LoVo (cell line): ENCODE measurements at regions not wholly inside any gene's neighbourhood (a gene's known extent, or its start where the extent isn't known, plus 50 kb on each side); places are given as distances from the start of the nearest gene placed in this dataset.
"Not testable (repeated sequence)": the region's sequence is repeated elsewhere in the genome, so short reads cannot be mapped to it uniquely, and the experiment has no call there.

Experiments
- DNase-seq: peaks from one replicate; pipeline ENCODE4 v3.0.0-alpha.2; 2016; ENCODE audit warnings: low spot score

- no peak for DNase-seq
These were observed 93.1 kb upstream of the TBCA start for GRCh38 chr5:77869116-77869798.

GRCh38 chr5:77867914-77868313 is 91.8 kb upstream of the TBCA start:
- DNase-seq, result no peak

GRCh38 chr5:77867194-77867691 is 91.1 kb upstream of the TBCA start:
- DNase-seq, result no peak

- DNase-seq, result no peak
These were observed 90.1 kb upstream of the TBCA start for GRCh38 chr5:77866198-77866597.

GRCh38 chr5:77864997-77865396 is 88.9 kb upstream of the TBCA start:
- DNase-seq, result no peak

GRCh38 chr5:77863181-77863580 is 87.0 kb upstream of the TBCA start:
- DNase-seq, result no peak

GRCh38 chr5:77861576-77861975 is 85.4 kb upstream of the TBCA start:
- no peak for DNase-seq

- DNase-seq, result no peak
These were observed 83.2 kb upstream of the TBCA start for GRCh38 chr5:77859306-77859705.

- not testable (repeated sequence) for DNase-seq
These were observed 82.5 kb upstream of the TBCA start for GRCh38 chr5:77858678-77859077.

GRCh38 chr5:77855369-77855768 is 79.2 kb upstream of the TBCA start:
- DNase-seq, result no peak

- DNase-seq, result no peak
These were observed 77.3 kb upstream of the TBCA start for GRCh38 chr5:77853353-77853907.

GRCh38 chr5:77852514-77853352 is 76.6 kb upstream of the TBCA start:
- peak; percentile 24 for DNase-seq

GRCh38 chr5:77852068-77852513 is 76.0 kb upstream of the TBCA start:
- DNase-seq, result no peak

- no peak for DNase-seq
These were observed 75.3 kb upstream of the TBCA start for GRCh38 chr5:77851176-77852067.

GRCh38 chr5:77850536-77851175 is 74.5 kb upstream of the TBCA start:
- no peak for DNase-seq

GRCh38 chr5:77849308-77849900 is 73.3 kb upstream of the TBCA start:
- DNase-seq, result no peak

- DNase-seq, result no peak
These were observed 71.7 kb upstream of the TBCA start for GRCh38 chr5:77847814-77848290.

GRCh38 chr5:77847129-77847460 is 71.0 kb upstream of the TBCA start:
- no peak for DNase-seq

- no peak for DNase-seq
These were observed 70.4 kb upstream of the TBCA start for GRCh38 chr5:77846422-77847128.

- DNase-seq, result no peak
These were observed 69.1 kb upstream of the TBCA start for GRCh38 chr5:77845324-77845646.
